HG03103 (cell line): ENCODE measurements at regions not wholly inside any gene's neighbourhood (a gene's known extent, or its start where the extent isn't known, plus 50 kb on each side); places are given as distances from the start of the nearest gene placed in this dataset.
"Not testable (repeated sequence)": the region's sequence is repeated elsewhere in the genome, so short reads cannot be mapped to it uniquely, and the experiment has no call there.

ENCODE experiments used
- ATAC-seq: cut with Tn5 transposase; IDR thresholded peaks from one replicate; pipeline ENCODE4 v1.9.1; 2021; ENCODE audit warnings: low read depth; ENCODE audit not compliant: unreplicated experiment

DNA sequence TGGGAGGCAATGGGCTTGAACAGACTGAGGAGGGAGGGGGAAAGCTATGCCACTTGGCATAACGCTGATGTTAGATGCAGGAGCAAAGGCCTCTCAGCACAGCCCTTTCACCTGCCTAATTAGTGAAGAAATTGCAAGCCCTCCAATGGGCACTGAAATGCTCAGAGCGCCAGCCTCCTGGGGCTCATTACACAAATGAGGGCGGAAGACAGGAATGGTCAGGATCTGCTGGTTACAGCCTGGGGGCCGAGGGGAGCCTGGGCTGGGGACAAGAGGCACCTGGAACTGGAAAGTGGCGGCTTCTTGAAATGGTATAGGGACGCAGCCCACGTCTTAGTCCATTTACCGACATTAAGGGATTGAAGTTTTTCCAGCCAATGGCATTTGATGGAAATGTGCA is 50.2 kb upstream of the PLET1 start:
- no peak for ATAC-seq

- no peak for ATAC-seq
These were observed 54.5 kb upstream of the PLET1 start for GRCh38 chr11:112315057-112315720.

GRCh38 chr11:112315861-112316739 is 55.4 kb upstream of the PLET1 start:
- ATAC-seq: no peak

GRCh38 chr11:112316971-112317370 is 56.3 kb upstream of the PLET1 start:
- ATAC-seq: no peak

GRCh38 chr11:112318184-112318591 is 57.5 kb upstream of the PLET1 start:
- ATAC-seq: no peak

DNA sequence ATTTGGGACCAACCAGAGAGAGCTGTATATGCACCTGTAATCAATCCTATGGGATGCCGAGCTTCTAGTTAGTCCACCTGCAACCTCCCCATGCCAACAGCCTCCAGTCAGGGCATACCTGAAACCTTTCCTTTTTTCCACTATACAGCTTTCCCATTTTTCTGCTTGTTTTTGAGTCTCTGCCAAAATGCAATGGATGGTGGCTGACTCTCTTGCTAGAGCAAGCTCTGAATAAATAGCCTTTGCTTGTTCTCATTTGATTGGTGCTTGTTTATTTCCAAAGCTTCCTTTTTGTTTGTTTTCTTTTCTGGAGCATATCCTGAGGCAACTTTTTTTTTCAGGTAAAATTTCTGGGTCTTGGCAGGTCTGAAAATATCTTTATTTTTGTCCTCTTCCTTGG is 58.0 kb upstream of the PLET1 start:
- ATAC-seq: no peak

- no peak for ATAC-seq
These were observed 60.0 kb upstream of the PLET1 start for GRCh38 chr11:112320668-112321067.

- ATAC-seq: no peak
These were observed 61.0 kb upstream of the PLET1 start for GRCh38 chr11:112321501-112322172.

DNA sequence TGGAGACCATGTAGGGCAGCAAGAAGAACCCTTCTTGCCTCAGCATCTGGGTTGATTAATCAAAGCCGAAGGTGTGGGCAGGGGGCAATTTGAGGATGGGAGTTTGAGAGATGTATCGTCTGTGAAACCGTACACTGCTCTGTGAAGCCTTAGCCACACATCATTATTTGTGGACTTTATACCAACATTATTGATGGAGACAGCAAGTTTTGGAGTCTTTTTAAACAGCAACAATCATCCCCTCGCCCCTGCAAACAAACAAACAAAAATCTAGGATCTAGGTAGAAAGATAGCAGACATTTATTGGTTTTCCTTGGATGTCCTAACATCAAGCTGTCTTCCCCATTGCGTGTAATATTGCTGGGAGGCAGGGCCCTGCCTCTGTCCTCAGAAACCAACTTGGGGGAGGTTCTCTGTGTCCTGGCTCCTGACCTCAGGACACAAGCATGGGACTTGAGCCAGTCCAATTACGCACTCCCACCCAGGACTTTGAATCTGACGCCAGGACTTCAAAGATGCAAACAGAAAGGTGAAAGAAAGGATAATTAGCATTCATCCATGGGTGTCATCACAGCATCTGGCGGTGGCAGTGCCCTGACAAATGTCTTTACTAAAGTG is 61.6 kb upstream of the PLET1 start:
- ATAC-seq: no peak

DNA sequence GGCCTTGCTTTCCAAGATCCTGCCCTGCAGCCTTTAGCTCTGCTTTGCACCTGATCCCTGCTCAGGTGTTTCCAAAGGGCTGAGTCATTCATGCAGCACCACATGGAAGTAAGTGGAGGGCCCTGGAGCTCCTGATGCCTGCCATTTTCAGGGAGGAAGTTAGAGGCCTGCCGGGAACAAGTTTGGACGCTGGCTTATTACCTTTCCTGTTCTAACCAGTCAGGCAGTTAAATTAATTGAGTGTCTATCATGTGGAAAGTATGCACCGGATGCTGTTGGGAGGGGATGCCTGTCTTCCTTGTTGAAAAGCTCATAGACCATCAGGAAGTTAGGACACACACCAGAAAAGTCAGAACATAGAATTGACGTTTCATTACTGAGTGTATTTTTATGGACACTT is 73.7 kb upstream of the PLET1 start:
- ATAC-seq: no peak

DNA sequence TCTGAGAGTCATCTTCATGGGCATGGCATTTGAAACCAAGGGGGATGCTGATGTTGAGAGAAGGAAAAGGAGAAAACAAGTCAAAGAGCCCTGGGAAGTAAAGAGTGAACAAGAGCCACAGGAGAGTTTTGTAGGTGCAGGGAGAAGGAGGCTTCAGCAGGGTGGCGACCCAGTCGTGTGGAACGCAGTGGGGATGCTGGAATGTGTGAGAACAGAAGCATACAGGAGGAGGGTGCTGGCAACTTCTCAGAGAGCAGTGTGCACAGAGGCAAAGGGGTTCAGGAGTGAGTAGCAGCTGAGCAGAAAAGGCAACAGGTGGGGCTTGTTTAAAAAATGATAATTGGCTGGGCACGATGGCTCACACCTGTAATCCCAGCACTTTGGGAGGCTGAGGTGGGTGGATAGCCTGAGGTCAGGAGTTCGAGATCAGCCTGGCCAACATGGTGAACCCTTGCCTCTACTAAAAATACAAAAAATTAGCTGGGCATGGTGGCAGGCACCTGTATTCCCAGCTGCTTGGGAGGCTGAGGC is 75.8 kb upstream of the PLET1 start:
- ATAC-seq: no peak

DNA sequence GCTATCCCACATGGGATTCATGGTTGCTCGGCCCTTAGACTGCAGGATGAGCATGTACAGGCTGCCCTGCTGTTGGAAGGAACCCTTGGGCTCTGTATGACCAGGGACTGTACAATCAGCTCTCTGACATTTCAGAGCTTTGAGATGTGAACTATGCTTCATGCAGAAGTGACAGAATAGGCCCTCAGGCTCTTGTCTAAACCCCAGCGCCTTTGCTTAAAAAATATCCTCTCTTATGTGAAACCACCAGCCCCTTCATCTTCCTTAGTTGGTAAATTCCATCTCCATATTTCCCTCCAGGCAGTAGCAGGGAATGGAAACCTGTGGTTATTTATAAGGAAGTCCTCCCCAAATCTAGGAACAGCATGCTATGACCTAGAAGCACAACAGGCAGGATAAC is 78.9 kb upstream of the PLET1 start:
- ATAC-seq: no peak

GRCh38 chr11:112343368-112344039 is 82.8 kb upstream of the PLET1 start:
- no peak for ATAC-seq

- no peak for ATAC-seq
These were observed 83.4 kb upstream of the PLET1 start for GRCh38 chr11:112344040-112344413.

DNA sequence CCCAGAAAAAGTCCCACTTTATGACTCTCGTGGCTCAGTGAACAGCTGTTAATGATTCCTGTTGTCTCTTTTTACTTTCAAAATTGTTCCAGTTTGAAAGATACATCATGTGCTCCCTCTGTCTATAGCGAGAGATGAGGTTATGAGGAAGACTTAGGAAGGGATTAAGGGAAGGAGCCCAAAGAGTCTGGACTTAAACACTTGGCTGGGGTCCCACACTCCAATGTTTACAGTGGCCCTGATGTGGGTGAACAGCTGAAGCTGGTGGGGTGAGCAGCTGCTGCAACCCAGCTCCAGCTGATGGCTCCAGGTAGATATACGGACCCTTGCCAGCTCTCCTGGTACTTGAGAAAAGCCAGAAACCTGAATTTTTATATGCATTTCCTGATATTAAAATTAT is 84.5 kb upstream of the PLET1 start:
- ATAC-seq: no peak

- ATAC-seq: no peak
These were observed 85.0 kb upstream of the PLET1 start for GRCh38 chr11:112345706-112346105.

DNA sequence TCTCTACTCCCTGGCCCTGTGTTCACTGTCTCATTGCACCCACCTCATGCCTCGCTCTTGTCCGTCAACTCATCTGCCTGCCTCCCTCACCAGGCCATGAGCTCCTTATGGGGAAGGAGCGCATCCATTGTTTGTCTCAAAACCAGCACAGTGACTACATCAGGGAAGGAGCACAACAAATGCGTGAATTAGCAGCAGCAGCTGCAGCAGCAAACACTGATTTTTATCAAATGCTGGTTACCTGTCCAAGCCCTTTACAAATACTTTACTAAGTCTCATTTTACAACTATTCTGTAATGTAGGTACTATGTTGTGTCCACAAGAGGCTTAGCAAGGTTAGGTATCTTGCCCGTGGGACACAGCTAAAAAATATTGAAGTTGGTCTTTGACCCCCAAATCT is 85.9 kb upstream of the PLET1 start:
- no peak for ATAC-seq

DNA sequence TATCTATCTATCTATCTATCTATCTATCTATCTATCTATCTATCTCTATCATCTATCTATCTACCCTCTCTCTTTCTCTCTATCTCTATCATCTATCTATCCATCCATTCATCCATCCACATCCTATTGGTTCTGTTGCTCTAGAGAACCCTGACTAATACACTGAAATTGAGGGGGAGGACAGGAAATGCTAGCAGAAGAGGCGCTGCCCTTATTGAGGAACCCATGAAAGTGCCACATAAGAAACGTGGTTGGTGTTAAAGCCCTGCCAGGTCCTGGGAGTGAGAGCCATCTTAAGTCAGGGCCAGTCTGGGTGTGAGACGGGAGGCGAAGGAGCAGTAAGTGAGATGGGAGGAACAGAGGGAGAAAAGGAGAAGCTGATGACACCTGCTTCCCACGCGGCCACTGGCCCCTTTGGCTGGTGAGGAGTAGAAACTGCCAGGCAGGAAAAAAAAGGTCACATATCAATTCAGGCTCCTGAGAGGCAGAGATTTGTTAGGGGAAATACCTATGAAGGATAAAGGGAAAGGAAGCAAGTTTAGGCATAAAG is 87.9 kb upstream of the PLET1 start:
- no peak for ATAC-seq

DNA sequence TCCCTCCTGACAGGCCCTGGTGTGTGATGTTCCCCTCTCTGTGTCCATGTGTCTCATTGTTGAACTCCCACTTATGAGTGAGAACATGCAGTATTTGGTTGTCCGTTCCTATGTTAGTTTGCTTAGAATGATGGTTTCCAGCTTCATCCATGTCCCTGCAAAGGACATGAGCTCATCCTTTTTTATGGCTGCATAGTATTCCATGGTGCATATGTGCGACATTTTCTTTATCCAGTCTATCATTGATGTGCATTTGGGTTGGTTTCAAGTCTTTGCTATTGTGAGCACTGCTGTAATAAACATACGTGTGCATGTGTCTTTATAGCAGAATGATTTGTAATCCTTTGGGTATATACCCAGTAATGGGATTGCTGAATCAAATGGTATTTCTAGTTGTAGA is 90.8 kb upstream of the PLET1 start:
- ATAC-seq: not testable (repeated sequence)

DNA sequence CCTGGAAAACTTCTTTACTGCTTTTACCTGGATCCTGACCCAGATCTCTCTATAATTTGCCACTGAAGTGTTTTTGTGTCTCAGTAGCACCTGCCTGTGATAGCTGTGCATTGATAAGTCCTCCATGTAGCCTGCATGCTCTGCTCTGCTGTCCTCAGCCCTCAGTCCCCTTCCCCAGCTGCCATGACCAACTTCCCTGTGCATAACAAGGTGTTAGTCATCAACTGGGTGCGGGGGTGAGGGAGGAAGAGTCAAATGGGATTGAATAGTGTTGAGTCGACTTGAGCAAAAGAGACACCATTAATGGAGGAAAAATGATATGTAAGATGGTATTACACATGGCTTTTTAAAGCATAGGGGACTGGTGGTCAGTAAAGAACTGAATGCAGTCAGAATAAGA is 92.2 kb upstream of the PLET1 start:
- ATAC-seq: no peak
